Muscle of leg (tissue), 3 donors: ENCODE measurements at regions not wholly inside any gene's neighbourhood (a gene's known extent, or its start where the extent isn't known, plus 50 kb on each side); places are given as distances from the start of the nearest gene placed in this dataset.

ENCODE experiments used
- DNase-seq: peaks from one replicate; pipeline ENCODE4 v3.0.0; 2013
- H3K27ac ChIP-seq: one replicate; pipeline ENCODE4 v1.5.1; 2013; ENCODE audit warnings: mild to moderate bottlenecking, low read length, control low read depth
- H3K27me3 ChIP-seq: one replicate; pipeline ENCODE4 v1.6.1; 2013; ENCODE audit warnings: low read length; ENCODE audit not compliant: control insufficient read depth, insufficient read depth
- H3K36me3 ChIP-seq: one replicate; pipeline ENCODE4 v1.6.1; 2013; ENCODE audit warnings: low read length; ENCODE audit not compliant: control insufficient read depth, insufficient read depth
- H3K4me1 ChIP-seq: one replicate; pipeline ENCODE4 v1.6.1; 2013; ENCODE audit warnings: low read length; ENCODE audit not compliant: control insufficient read depth, insufficient read depth
- H3K4me3 ChIP-seq: one replicate; pipeline ENCODE4 v1.5.1; 2013; ENCODE audit warnings: low read length, control low read depth
- H3K9me3 ChIP-seq: replicated peaks from 2 replicates; pipeline ENCODE4 v1.6.1; 2013; ENCODE audit warnings: low read depth, low read length; ENCODE audit not compliant: control insufficient read depth
- WGBS: methylation state at CpG from one replicate; pipeline ENCODE4 v1.1.5; 2013; ENCODE audit warnings: missing lambda C conversion rate; ENCODE audit not compliant: insufficient coverage; 5-methylcytosine and 5-hydroxymethylcytosine counted together

DNA sequence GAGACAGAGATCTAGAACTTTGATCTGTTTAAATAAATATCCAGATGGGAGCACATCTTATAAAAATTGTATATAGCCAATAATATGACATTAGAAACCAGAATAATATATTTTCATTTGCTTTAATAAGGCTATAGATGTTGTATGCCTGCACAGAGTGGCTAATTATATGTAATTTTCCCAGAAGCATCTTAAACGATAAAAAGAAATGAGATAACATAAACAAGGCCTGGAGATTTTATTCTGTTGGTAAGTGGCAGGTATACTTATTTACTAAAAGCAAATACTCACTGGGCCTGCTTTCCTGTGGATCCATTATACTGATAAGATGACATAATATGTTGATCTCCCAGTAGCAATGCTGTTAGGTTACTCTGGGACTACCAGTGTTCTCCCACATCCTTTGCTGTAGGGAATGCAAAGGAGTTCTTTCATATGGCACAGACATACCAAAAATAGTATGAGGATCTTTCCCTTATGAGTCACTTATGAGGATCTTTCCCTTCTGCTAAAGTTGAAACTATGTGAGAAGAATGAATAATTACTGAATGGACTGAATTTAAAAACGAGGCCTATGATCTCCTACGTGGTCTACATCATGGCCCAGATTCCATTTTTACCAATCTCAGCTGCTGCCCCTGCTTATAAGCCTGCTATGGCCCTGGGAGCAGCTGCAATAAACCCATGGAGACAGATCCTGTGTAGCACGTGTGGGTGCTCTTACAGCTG lies 112.1 kb downstream of the NUDT12 start:
- Histone ChIP-seq H3K27me3 (no peaks in the 10 kb centered on the region), H3K4me1 (peaks cover 6% of the 10 kb centered on the region), H3K4me3 (no peak overlapping the region), H3K27ac (peak overlapping the region; percentile 29), H3K9me3 (no peaks in the 10 kb centered on the region), H3K36me3 (no peaks in the 10 kb centered on the region)
- peak; percentile 50 for DNase-seq
- WGBS, result no CpG with 5 or more reads among the region's 4 CpGs

- Histone ChIP-seq H3K4me3 (no peak overlapping the region), H3K9me3 (no peaks in the 10 kb centered on the region), H3K27me3 (no peaks in the 10 kb centered on the region), H3K36me3 (no peaks in the 10 kb centered on the region), H3K27ac (no peak overlapping the region), H3K4me1 (peaks cover 2% of the 10 kb centered on the region)
- no peak for DNase-seq
- WGBS, result no CpG with 5 or more reads among the region's 3 CpGs
These were observed 115.8 kb downstream of the NUDT12 start for GRCh38 chr5:103446813-103447212.

- 59% methylated on average over 3 of the region's 5 CpGs for WGBS
These were observed 117.1 kb downstream of the NUDT12 start for GRCh38 chr5:103445426-103446035.

DNA sequence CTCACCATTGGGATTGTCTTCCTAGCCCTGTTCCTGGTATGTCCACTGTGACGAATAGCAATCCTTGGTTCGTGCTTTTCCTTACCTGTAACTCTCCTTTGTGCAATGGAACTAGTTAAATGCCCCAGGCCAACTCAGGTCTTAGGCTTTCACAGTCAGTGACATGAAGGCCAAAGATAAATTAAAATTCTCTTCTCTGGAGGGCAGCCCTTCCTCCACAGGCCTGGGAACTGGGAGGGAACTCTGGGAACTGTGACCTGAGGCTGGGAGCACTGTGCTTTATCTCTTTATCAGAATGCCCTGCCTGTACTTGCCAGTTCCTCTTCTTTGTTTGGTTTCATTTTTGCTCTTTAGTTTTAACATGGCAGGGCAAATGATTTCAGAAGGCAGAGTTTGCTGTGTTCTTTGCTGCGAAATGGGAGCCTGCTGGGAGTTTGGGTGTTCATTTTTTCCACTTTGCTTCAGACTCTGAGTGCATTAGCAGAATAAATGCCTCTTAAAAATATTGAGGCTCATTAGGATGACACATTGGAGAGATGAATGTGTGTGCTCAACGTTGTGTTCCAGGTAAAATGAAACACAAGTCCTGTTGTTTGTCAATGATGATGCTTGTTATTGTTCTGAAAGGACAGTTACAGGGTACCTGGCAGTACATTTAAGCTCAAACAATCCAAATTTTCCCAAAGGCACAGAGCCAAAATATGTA lies 118.1 kb downstream of the NUDT12 start:
- Histone ChIP-seq H3K27me3 (no peaks in the 10 kb centered on the region), H3K36me3 (no peaks in the 10 kb centered on the region), H3K4me1 (no peaks in the 10 kb centered on the region), H3K4me3 (no peak overlapping the region), H3K9me3 (peaks cover 5% of the 10 kb centered on the region), H3K27ac (no peak overlapping the region)
- 70% methylated on average over 2 of the region's 4 CpGs for WGBS
- no peak for DNase-seq

More at GRCh38 chr5:103445426-103446035, 117.1 kb downstream of the NUDT12 start:
- Histone ChIP-seq H3K4me1 (no peaks in the 10 kb centered on the region), H3K27ac (no peak overlapping the region), H3K4me3 (no peak overlapping the region), H3K9me3 (no peaks in the 10 kb centered on the region), H3K27me3 (no peaks in the 10 kb centered on the region), H3K36me3 (no peaks in the 10 kb centered on the region)
- no peak for DNase-seq

GRCh38 chr5:103442750-103443149 lies 119.8 kb downstream of the NUDT12 start:
- 17% methylated on average over 1 of the region's 5 CpGs for WGBS

DNA sequence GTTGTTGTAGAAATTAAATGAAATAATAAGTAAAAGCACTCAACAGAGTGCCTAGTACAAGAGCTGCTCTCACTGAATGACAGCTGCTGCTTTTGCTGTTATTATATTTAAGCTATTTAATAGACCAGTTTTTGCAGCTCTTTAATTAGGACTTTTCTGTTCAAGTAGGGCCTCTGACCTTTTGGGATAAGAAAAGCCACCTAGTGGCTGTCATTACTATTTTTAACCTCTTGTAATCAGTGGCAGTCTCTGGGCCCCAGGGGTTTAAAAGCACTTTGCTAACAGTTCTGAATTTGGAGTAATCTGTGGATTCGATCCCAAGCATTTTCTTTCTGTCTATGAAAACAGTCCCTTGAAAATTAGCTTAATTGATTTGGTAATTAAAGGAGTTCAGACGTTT lies 121.1 kb downstream of the NUDT12 start:
- peaks cover 5% of the 10 kb centered on the region for H3K9me3 ChIP-seq
- H3K4me1 ChIP-seq, result no peaks in the 10 kb centered on the region
- H3K4me3 ChIP-seq, result no peak overlapping the region
- WGBS, result no CpG with 5 or more reads among the region's 2 CpGs
- no peak for DNase-seq
- H3K27me3 ChIP-seq, result no peaks in the 10 kb centered on the region
- H3K36me3 ChIP-seq, result no peaks in the 10 kb centered on the region
- no peak overlapping the region for H3K27ac ChIP-seq

More at GRCh38 chr5:103442750-103443149, 119.8 kb downstream of the NUDT12 start:
- Histone ChIP-seq H3K4me3 (no peak overlapping the region), H3K4me1 (no peaks in the 10 kb centered on the region), H3K27ac (no peak overlapping the region), H3K9me3 (peaks cover 5% of the 10 kb centered on the region), H3K36me3 (no peaks in the 10 kb centered on the region), H3K27me3 (no peaks in the 10 kb centered on the region)
- DNase-seq, result no peak

- no peak for DNase-seq
- H3K4me3 ChIP-seq, result no peak overlapping the region
- H3K4me1 ChIP-seq, result no peaks in the 10 kb centered on the region
- H3K27me3 ChIP-seq, result no peaks in the 10 kb centered on the region
- no CpG with 5 or more reads among the region's 2 CpGs for WGBS
- H3K9me3 ChIP-seq, result peaks cover 5% of the 10 kb centered on the region
- H3K27ac ChIP-seq, result no peak overlapping the region
- no peaks in the 10 kb centered on the region for H3K36me3 ChIP-seq
These were observed 123.6 kb downstream of the NUDT12 start for GRCh38 chr5:103439007-103439406.

DNA sequence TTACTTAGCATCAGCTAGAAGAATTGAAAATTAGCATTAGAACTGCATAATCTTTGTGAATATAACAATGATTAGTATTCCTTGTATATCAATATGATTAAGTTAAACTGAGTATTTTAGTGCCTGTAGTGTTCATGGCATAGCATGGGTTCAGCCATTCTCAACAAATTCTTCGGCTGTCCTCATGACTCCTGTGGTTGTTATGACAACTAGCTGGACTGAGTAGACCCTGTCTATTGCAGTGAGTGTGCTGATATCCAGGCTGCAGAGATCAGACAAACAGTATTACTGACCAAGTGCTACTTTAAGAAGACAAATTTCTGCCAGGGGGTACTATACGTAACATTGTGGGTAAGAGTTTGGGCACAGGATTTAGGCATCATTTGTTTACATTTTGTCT lies 125.9 kb downstream of the NUDT12 start:
- Histone ChIP-seq H3K36me3 (no peaks in the 10 kb centered on the region), H3K9me3 (peaks cover 5% of the 10 kb centered on the region), H3K4me1 (no peaks in the 10 kb centered on the region), H3K27ac (no peak overlapping the region), H3K27me3 (no peaks in the 10 kb centered on the region), H3K4me3 (no peak overlapping the region)
- no peak for DNase-seq
- 83% methylated on average over 1 of the region's 2 CpGs for WGBS

DNA sequence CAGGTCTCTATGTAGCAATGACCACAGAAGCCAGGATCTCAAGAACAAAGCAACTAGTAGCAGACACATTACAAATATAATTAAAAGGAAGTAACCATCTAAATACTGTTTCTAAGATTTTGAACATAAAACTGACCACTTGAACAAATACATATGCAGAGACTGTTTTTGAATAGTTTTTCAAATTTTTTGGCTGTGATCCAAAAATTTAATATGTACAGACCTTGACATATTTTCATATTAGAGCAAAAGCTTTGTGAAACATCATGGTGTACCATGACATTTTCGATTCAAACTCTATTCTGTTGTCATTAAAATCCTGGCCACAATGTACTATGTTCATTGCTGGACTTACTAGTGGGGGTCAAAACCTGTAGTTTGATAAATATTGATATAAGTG lies 126.5 kb downstream of the NUDT12 start:
- H3K36me3 ChIP-seq, result no peaks in the 10 kb centered on the region
- H3K4me3 ChIP-seq, result no peak overlapping the region
- no CpG with 5 or more reads among the region's 1 CpG for whole genome bisulfite sequencing
- no peak overlapping the region for H3K27ac ChIP-seq
- no peak for DNase-seq
- H3K4me1 ChIP-seq, result no peaks in the 10 kb centered on the region
- H3K27me3 ChIP-seq, result no peaks in the 10 kb centered on the region
- peaks cover 5% of the 10 kb centered on the region for H3K9me3 ChIP-seq

DNA sequence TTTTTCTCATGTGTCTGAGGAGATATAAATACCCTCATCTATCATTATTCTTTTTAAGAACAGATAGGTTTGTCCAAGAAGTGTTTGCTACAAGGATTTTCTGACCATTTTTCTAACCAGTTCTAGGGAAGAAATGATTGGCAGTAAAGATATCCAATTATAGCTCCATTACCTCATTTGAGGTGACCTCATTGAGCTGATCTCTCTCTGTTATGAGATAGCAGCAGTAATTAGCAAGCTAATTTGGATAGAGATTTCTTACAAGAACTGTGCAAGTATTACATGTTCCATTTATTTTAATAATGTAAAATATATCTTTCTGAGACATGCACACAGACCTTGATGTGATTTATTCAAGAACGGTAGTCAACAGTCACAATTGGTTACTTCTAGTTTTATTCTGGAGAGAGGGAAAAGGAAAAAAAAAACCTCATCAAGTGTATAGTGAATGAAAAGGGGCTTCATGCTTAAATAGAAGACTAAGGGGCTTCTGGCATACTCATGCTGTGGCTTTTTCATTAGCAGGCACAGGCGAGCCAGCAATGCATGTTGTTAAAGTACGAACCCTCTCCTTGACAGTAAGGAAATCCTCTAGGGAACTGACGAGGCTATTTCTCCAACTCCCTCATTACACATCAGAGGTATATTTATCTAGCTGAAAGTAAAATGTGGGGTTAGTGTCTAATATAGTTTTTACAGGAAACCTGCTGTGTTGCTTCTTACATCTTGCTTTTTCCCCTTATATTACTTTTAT lies 127.3 kb downstream of the NUDT12 start:
- Histone ChIP-seq H3K9me3 (peaks cover 5% of the 10 kb centered on the region), H3K27me3 (no peaks in the 10 kb centered on the region), H3K4me1 (no peaks in the 10 kb centered on the region), H3K36me3 (no peaks in the 10 kb centered on the region), H3K4me3 (no peak overlapping the region), H3K27ac (peak overlapping the region; percentile 31)
- no peak for DNase-seq
- no CpG with 5 or more reads among the region's 4 CpGs for WGBS
